BJ (cell line): ENCODE measurements at regions not wholly inside any gene's neighbourhood (a gene's known extent, or its start where the extent isn't known, plus 50 kb on each side); places are given as distances from the start of the nearest gene placed in this dataset.

Experiments
- CTCF ChIA-PET: fragments of 350-600 bp; formaldehyde crosslinking; extraction: SDS; loops from one replicate; lab custom pipeline; 2021; ENCODE audit warnings: antibody characterized with exemption, inconsistent platforms; lab: Yijun Ruan, JAX
- POLR2A ChIA-PET: fragments of 300-600 bp; sonication (Branson Sonifier 250); formaldehyde crosslinking; extraction: SDS; loops from one replicate; lab custom pipeline; 2021; ENCODE audit warnings: antibody characterized with exemption; lab: Charles Lee
- DNase-seq: peaks from one replicate; pipeline ENCODE4 v3.0.0-alpha.2; 2011; ENCODE audit warnings: low read depth
- H3K27me3 ChIP-seq: 2 replicates; pipeline ENCODE4 v1.6.0; 2011; ENCODE audit warnings: low read length; ENCODE audit not compliant: control insufficient read depth, insufficient read depth
- H3K36me3 ChIP-seq: 2 replicates; pipeline ENCODE4 v1.5.1; 2011; ENCODE audit warnings: low read length; ENCODE audit not compliant: control insufficient read depth, insufficient read depth
- H3K4me3 ChIP-seq: 2 replicates; pipeline ENCODE4 v1.5.1; 2011; ENCODE audit warnings: low read depth, mild to moderate bottlenecking, control low read depth, low read length
- CTCF ChIP-seq: IDR thresholded peaks from 2 replicates; pipeline ENCODE4 v1.5.1; 2011; ENCODE audit warnings: low read depth, mild to moderate bottlenecking, control low read depth, inconsistent platforms, low read length, moderate library complexity; ENCODE audit not compliant: insufficient read depth

GRCh38 chr1:68378296-68379084 lies 71.3 kb downstream of the RPE65 start:
- no peaks in the 10 kb centered on the region for H3K27me3 ChIP-seq
- ChIA-PET POLR2A (no interaction called here), CTCF (interaction anchor here (0.8 to 1.3 kb wide), 5 partner anchors 25 to 262 kb away, joined by 3 to 4 read pairs (median 3); no protein-coding TSS in a partner anchor)
- no peak overlapping the region for H3K4me3 ChIP-seq
- H3K36me3 ChIP-seq = no peaks in the 10 kb centered on the region
- no peak for DNase-seq
- no peak for TF ChIP-seq CTCF

GRCh38 chr1:68377098-68377497 lies 72.7 kb downstream of the RPE65 start:
- CTCF ChIA-PET = interaction anchor here (0.8 to 1.3 kb wide), 5 partner anchors 11 to 266 kb away, joined by 3 to 5 read pairs (median 3); no protein-coding TSS in a partner anchor
- no peaks in the 10 kb centered on the region for H3K36me3 ChIP-seq
- no peak for TF ChIP-seq CTCF
- POLR2A ChIA-PET = no interaction called here
- no peak overlapping the region for H3K4me3 ChIP-seq
- no peaks in the 10 kb centered on the region for H3K27me3 ChIP-seq
- no peak for DNase-seq

- Histone ChIP-seq H3K27me3 (no peaks in the 10 kb centered on the region), H3K36me3 (no peaks in the 10 kb centered on the region), H3K4me3 (no peak overlapping the region)
- ChIA-PET POLR2A (no interaction called here), CTCF (interaction anchor here (0.8 to 1.3 kb wide), 5 partner anchors 11 to 265 kb away, joined by 3 to 5 read pairs (median 3); no protein-coding TSS in a partner anchor)
- TF ChIP-seq CTCF = no peak
- DNase-seq = no peak
Measured at GRCh38 chr1:68376441-68376840, 73.3 kb downstream of the RPE65 start.

- CTCF ChIA-PET = interaction anchor here (1.1 to 1.3 kb wide), 4 partner anchors 14 to 265 kb away, joined by 3 to 5 read pairs (median 4); no protein-coding TSS in a partner anchor
- DNase-seq = no peak
Measured at GRCh38 chr1:68375919-68376318, 73.8 kb downstream of the RPE65 start.

More at GRCh38 chr1:68375919-68376318, 73.8 kb downstream of the RPE65 start:
- Histone ChIP-seq H3K36me3 (no peaks in the 10 kb centered on the region), H3K27me3 (no peaks in the 10 kb centered on the region), H3K4me3 (no peak overlapping the region)
- no peak for TF ChIP-seq CTCF
- POLR2A ChIA-PET = no interaction called here
